HEK293 (cell line): ENCODE measurements at regions not wholly inside any gene's neighbourhood (a gene's known extent, or its start where the extent isn't known, plus 50 kb on each side); places are given as distances from the start of the nearest gene placed in this dataset.
"Not testable (repeated sequence)": the region's sequence is repeated elsewhere in the genome, so short reads cannot be mapped to it uniquely, and the experiment has no call there.

ENCODE experiments used
- HOXA7 ChIP-seq: sonication (generic); formaldehyde crosslinking; IDR thresholded peaks from 2 replicates; pipeline ENCODE4 v1.8.1; 2022; ENCODE audit warnings: missing genetic modification reagents, borderline replicate concordance
- RBAK ChIP-seq: fragments of 450-650 bp; formaldehyde crosslinking; IDR thresholded peaks from 2 replicates; pipeline ENCODE4 v1.5.1; 2016; ENCODE audit warnings: missing biosample characterization, missing genetic modification characterization
- SETDB1 ChIP-seq: IDR thresholded peaks from one replicate; pipeline ENCODE4 v1.6.1; 2017; ENCODE audit warnings: mild to moderate bottlenecking, low read length, moderate library complexity, mixed read lengths; ENCODE audit not compliant: insufficient read length
- ZBTB17 ChIP-seq: fragments of 450-650 bp; formaldehyde crosslinking; IDR thresholded peaks from 2 replicates; pipeline ENCODE4 v1.5.1; 2016; ENCODE audit warnings: missing biosample characterization, missing genetic modification characterization
- ZBTB26 ChIP-seq: fragments of 450-650 bp; formaldehyde crosslinking; optimal IDR thresholded peaks from 2 replicates; pipeline ENCODE3; 2016; ENCODE audit warnings: missing biosample characterization, mild to moderate bottlenecking, missing genetic modification characterization
- ZNF121 ChIP-seq: fragments of 450-650 bp; formaldehyde crosslinking; IDR thresholded peaks from 2 replicates; pipeline ENCODE4 v1.5.1; 2016; ENCODE audit warnings: missing biosample characterization, missing genetic modification characterization
- ZNF146 ChIP-seq: fragments of 450-650 bp; formaldehyde crosslinking; IDR thresholded peaks from 2 replicates; pipeline ENCODE4 v1.5.1; 2016; ENCODE audit warnings: missing biosample characterization, missing genetic modification characterization
- ZNF335 ChIP-seq: fragments of 450-650 bp; formaldehyde crosslinking; conservative IDR thresholded peaks from 2 replicates; pipeline ENCODE4 v1.5.1; 2016; ENCODE audit warnings: missing biosample characterization, missing genetic modification characterization
- ZNF555 ChIP-seq: fragments of 450-650 bp; formaldehyde crosslinking; conservative IDR thresholded peaks from 2 replicates; pipeline ENCODE4 v1.5.1; 2017; ENCODE audit warnings: missing biosample characterization, mild to moderate bottlenecking, missing genetic modification characterization, inconsistent platforms
- ZNF701 ChIP-seq: fragments of 450-650 bp; formaldehyde crosslinking; IDR thresholded peaks from 2 replicates; pipeline ENCODE4 v1.5.1; 2016; ENCODE audit warnings: missing biosample characterization, missing genetic modification characterization
- ZNF776 ChIP-seq: fragments of 450-650 bp; formaldehyde crosslinking; IDR thresholded peaks from 2 replicates; pipeline ENCODE4 v1.5.0; 2017; ENCODE audit warnings: missing biosample characterization, missing genetic modification characterization, borderline replicate concordance
- ZNF791 ChIP-seq: fragments of 450-650 bp; formaldehyde crosslinking; IDR thresholded peaks from 2 replicates; pipeline ENCODE4 v1.5.1; 2016; ENCODE audit warnings: missing biosample characterization, missing genetic modification characterization
- TF ChIP-seq, protein P1 (sequence below): fragments of 450-650 bp; formaldehyde crosslinking; IDR thresholded peaks from 2 replicates; pipeline ENCODE4 v1.5.1; 2016; ENCODE audit warnings: missing biosample characterization, missing genetic modification characterization
- TF ChIP-seq, protein P2 (sequence below): sonication (generic); formaldehyde crosslinking; IDR thresholded peaks from 2 replicates; pipeline ENCODE4 v1.8.1; 2022; ENCODE audit warnings: mild to moderate bottlenecking, moderate library complexity, missing genetic modification reagents

- not testable (repeated sequence) for TF ChIP-seq ZNF701 (tag by site-specific recombination); HOXA7 (CRISPR knock-in tag); ZNF776 (tag by site-specific recombination); ZBTB17 (tag by site-specific recombination); SETDB1; ZBTB26 (tag by site-specific recombination); ZNF335 (tag by site-specific recombination); ZNF791 (tag by site-specific recombination); ZNF555; ZNF121 (tag by site-specific recombination); RBAK (tag by site-specific recombination); ZNF146
- TF ChIP-seq, protein P1, sequence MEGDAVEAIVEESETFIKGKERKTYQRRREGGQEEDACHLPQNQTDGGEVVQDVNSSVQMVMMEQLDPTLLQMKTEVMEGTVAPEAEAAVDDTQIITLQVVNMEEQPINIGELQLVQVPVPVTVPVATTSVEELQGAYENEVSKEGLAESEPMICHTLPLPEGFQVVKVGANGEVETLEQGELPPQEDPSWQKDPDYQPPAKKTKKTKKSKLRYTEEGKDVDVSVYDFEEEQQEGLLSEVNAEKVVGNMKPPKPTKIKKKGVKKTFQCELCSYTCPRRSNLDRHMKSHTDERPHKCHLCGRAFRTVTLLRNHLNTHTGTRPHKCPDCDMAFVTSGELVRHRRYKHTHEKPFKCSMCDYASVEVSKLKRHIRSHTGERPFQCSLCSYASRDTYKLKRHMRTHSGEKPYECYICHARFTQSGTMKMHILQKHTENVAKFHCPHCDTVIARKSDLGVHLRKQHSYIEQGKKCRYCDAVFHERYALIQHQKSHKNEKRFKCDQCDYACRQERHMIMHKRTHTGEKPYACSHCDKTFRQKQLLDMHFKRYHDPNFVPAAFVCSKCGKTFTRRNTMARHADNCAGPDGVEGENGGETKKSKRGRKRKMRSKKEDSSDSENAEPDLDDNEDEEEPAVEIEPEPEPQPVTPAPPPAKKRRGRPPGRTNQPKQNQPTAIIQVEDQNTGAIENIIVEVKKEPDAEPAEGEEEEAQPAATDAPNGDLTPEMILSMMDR (tag by site-specific recombination) = not testable (repeated sequence)
- TF ChIP-seq, protein P2, sequence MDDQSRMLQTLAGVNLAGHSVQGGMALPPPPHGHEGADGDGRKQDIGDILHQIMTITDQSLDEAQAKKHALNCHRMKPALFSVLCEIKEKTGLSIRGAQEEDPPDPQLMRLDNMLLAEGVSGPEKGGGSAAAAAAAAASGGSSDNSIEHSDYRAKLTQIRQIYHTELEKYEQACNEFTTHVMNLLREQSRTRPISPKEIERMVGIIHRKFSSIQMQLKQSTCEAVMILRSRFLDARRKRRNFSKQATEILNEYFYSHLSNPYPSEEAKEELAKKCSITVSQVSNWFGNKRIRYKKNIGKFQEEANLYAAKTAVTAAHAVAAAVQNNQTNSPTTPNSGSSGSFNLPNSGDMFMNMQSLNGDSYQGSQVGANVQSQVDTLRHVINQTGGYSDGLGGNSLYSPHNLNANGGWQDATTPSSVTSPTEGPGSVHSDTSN (CRISPR knock-in tag) = not testable (repeated sequence)
Measured at GRCh38 chr9:42577851-42578250, 394.4 kb downstream of the SPATA31A6 start.
